ENCODE measurements at regions not wholly inside any gene's neighbourhood (a gene's known extent, or its start where the extent isn't known, plus 50 kb on each side); places are given as distances from the start of the nearest gene placed in this dataset.

- ATAC-seq, result no peak
- intact Hi-C loops (cut with micrococcal nuclease), result no loop called here
- no peak for TF ChIP-seq CTCF (IDR thresholded peaks at IDR 0.05)
- Mint-ChIP-seq H3K36me3 (ENCODE audit: low read depth) (no peaks in the 10 kb centered on the region), H3K27me3 (no peaks in the 10 kb centered on the region), H3K9me3 (peaks cover 16% of the 10 kb centered on the region), H3K27ac (no peak overlapping the region), H3K4me1 (ENCODE audit: low read depth) (no peaks in the 10 kb centered on the region), H3K4me3 (no peak overlapping the region)
- ChIA-PET CTCF (no interaction called here), POLR2A (no interaction called here)
- DNase-seq, result no peak
These were observed 607.4 kb upstream of the LRRN3 start for GRCh38 chr7:110483553-110483952.

GRCh38 chr7:110484356-110484755 is 606.6 kb upstream of the LRRN3 start:
- ATAC-seq (no peak), DNase-seq (no peak)
- Mint-ChIP-seq H3K4me3 (no peak overlapping the region), H3K4me1 (ENCODE audit: low read depth) (no peaks in the 10 kb centered on the region), H3K9me3 (peaks cover 11% of the 10 kb centered on the region), H3K27me3 (no peaks in the 10 kb centered on the region), H3K27ac (no peak overlapping the region), H3K36me3 (ENCODE audit: low read depth) (no peaks in the 10 kb centered on the region)
- POLR2A ChIA-PET, result interaction anchor here (0.6 kb wide), 1 partner anchor 200 kb away, joined by 5 read pairs; no protein-coding TSS in a partner anchor
- CTCF ChIA-PET, result no interaction called here
- intact Hi-C loops (cut with micrococcal nuclease), result no loop called here
- no peak for TF ChIP-seq CTCF (IDR thresholded peaks at IDR 0.05)

GRCh38 chr7:110486549-110486948 is 604.4 kb upstream of the LRRN3 start:
- no peaks in the 10 kb centered on the region for H3K36me3 Mint-ChIP-seq (ENCODE audit: low read depth)
- POLR2A ChIA-PET, result no interaction called here
- no peak overlapping the region for H3K4me3 Mint-ChIP-seq
- intact Hi-C loops (cut with micrococcal nuclease), result no loop called here
- no peak for TF ChIP-seq CTCF (IDR thresholded peaks at IDR 0.05)
- H3K27me3 Mint-ChIP-seq, result no peaks in the 10 kb centered on the region
- H3K27ac Mint-ChIP-seq, result no peak overlapping the region
- DNase-seq (peak; percentile 2), ATAC-seq (peak; percentile 39)
- H3K4me1 Mint-ChIP-seq (ENCODE audit: low read depth), result no peaks in the 10 kb centered on the region
- peaks cover 8% of the 10 kb centered on the region for H3K9me3 Mint-ChIP-seq
- CTCF ChIA-PET, result no interaction called here

- no peak for DNase-seq
- H3K27ac Mint-ChIP-seq, result no peak overlapping the region
- POLR2A ChIA-PET, result no interaction called here
- CTCF ChIA-PET, result no interaction called here
- intact Hi-C loops (cut with micrococcal nuclease), result no loop called here
- TF ChIP-seq CTCF (IDR thresholded peaks at IDR 0.05), result no peak
- H3K27me3 Mint-ChIP-seq, result no peaks in the 10 kb centered on the region
- H3K9me3 Mint-ChIP-seq, result peaks cover 4% of the 10 kb centered on the region
- no peak overlapping the region for H3K4me3 Mint-ChIP-seq
- peaks cover 2% of the 10 kb centered on the region for H3K4me1 Mint-ChIP-seq (ENCODE audit: low read depth)
- no peaks in the 10 kb centered on the region for H3K36me3 Mint-ChIP-seq (ENCODE audit: low read depth)
- ATAC-seq, result peak; percentile 24
These were observed 588.0 kb upstream of the LRRN3 start for GRCh38 chr7:110502888-110503465.

GRCh38 chr7:110507369-110507768 is 583.6 kb upstream of the LRRN3 start:
- peaks cover 2% of the 10 kb centered on the region for H3K4me1 Mint-ChIP-seq (ENCODE audit: low read depth)
- intact Hi-C loops (cut with micrococcal nuclease), result no loop called here
- H3K27me3 Mint-ChIP-seq, result no peaks in the 10 kb centered on the region
- H3K27ac Mint-ChIP-seq, result no peak overlapping the region
- POLR2A ChIA-PET, result no interaction called here
- no peak overlapping the region for H3K4me3 Mint-ChIP-seq
- no peaks in the 10 kb centered on the region for H3K36me3 Mint-ChIP-seq (ENCODE audit: low read depth)
- H3K9me3 Mint-ChIP-seq, result no peaks in the 10 kb centered on the region
- TF ChIP-seq CTCF (IDR thresholded peaks at IDR 0.05), result no peak
- no peak for DNase-seq
- no peak for ATAC-seq
- CTCF ChIA-PET, result no interaction called here

All from activated CD8-positive, alpha-beta T cell treated with anti-CD3 and anti-CD28 coated beads for 36 hours (primary cell).